ENCODE measurements at regions not wholly inside any gene's neighbourhood (a gene's known extent, or its start where the extent isn't known, plus 50 kb on each side); places are given as distances from the start of the nearest gene placed in this dataset.

- TF ChIP-seq CTCF (conservative IDR thresholded peaks at IDR 0.05; ENCODE audit: low read length) (no peak), EZH2phosphoT487 (IDR thresholded peaks at IDR 0.05; ENCODE audit: borderline replicate concordance) (no peak)
These were observed 151.2 kb upstream of the KLF7 start for GRCh38 chr2:207316906-207317305.

All from Loucy (cell line).